Kidney tubule cell (primary cell): ENCODE measurements at regions not wholly inside any gene's neighbourhood (a gene's known extent, or its start where the extent isn't known, plus 50 kb on each side); places are given as distances from the start of the nearest gene placed in this dataset.
A peak's percentile ranks its signal among the peaks of the same experiment; 100 is the strongest.

Experiments
- DNase-seq: peaks from one replicate; pipeline ENCODE4 v3.0.0-alpha.2; 2018; ENCODE audit warnings: low spot score

GRCh38 chr2:78029392-78029995 lies 507.3 kb upstream of the LRRTM4 start:
- DNase-seq: no peak

- DNase-seq: no peak
These were observed 512.5 kb upstream of the LRRTM4 start for GRCh38 chr2:78034706-78035105.

GRCh38 chr2:78035804-78036203 lies 513.6 kb upstream of the LRRTM4 start:
- no peak for DNase-seq

GRCh38 chr2:78051480-78051879 lies 529.3 kb upstream of the LRRTM4 start:
- no peak for DNase-seq

- no peak for DNase-seq
These were observed 534.8 kb upstream of the LRRTM4 start for GRCh38 chr2:78056976-78057375.

GRCh38 chr2:78061301-78061700 lies 539.1 kb upstream of the LRRTM4 start:
- peak; percentile 27 for DNase-seq

GRCh38 chr2:78061732-78062131 lies 539.6 kb upstream of the LRRTM4 start:
- no peak for DNase-seq

GRCh38 chr2:78063246-78064020 lies 541.3 kb upstream of the LRRTM4 start:
- no peak for DNase-seq

- DNase-seq: no peak
These were observed 543.2 kb upstream of the LRRTM4 start for GRCh38 chr2:78065366-78065765.

GRCh38 chr2:78068808-78069207 lies 546.6 kb upstream of the LRRTM4 start:
- DNase-seq: no peak

- DNase-seq: no peak
These were observed 548.5 kb upstream of the LRRTM4 start for GRCh38 chr2:78070693-78071092.

- no peak for DNase-seq
These were observed 555.5 kb upstream of the LRRTM4 start for GRCh38 chr2:78077633-78078032.

GRCh38 chr2:78082555-78082954 lies 560.4 kb upstream of the LRRTM4 start:
- DNase-seq: no peak

GRCh38 chr2:78093436-78093835 lies 571.3 kb upstream of the LRRTM4 start:
- no peak for DNase-seq

- no peak for DNase-seq
These were observed 587.1 kb upstream of the LRRTM4 start for GRCh38 chr2:78109272-78109671.

- no peak for DNase-seq
These were observed 593.1 kb upstream of the LRRTM4 start for GRCh38 chr2:78115291-78115690.

GRCh38 chr2:78118037-78118436 lies 595.9 kb upstream of the LRRTM4 start:
- DNase-seq: no peak

- DNase-seq: no peak
These were observed 598.1 kb upstream of the LRRTM4 start for GRCh38 chr2:78120275-78120674.

GRCh38 chr2:78125042-78125441 lies 602.9 kb upstream of the LRRTM4 start:
- DNase-seq: no peak

GRCh38 chr2:78127424-78127823 lies 605.2 kb upstream of the LRRTM4 start:
- DNase-seq: no peak

GRCh38 chr2:78132391-78133370 lies 610.5 kb upstream of the LRRTM4 start:
- no peak for DNase-seq

GRCh38 chr2:78145395-78145996 lies 623.3 kb upstream of the LRRTM4 start:
- no peak for DNase-seq
